ENCODE measurements at regions not wholly inside any gene's neighbourhood (a gene's known extent, or its start where the extent isn't known, plus 50 kb on each side); places are given as distances from the start of the nearest gene placed in this dataset.

GRCh38 chr1:114292835-114293234 is 139.2 kb upstream of the SYT6 start:
- no peaks in the 10 kb centered on the region for H3K4me1 Mint-ChIP-seq (ENCODE audit: low read depth)
- H3K27ac Mint-ChIP-seq, result no peak overlapping the region
- H3K9me3 Mint-ChIP-seq (ENCODE audit: low read depth), result no peaks in the 10 kb centered on the region
- no peak overlapping the region for H3K4me3 Mint-ChIP-seq
- no peaks in the 10 kb centered on the region for H3K27me3 Mint-ChIP-seq
- H3K36me3 Mint-ChIP-seq, result no peaks in the 10 kb centered on the region

- Mint-ChIP-seq H3K27me3 (no peaks in the 10 kb centered on the region), H3K4me3 (no peak overlapping the region), H3K4me1 (ENCODE audit: low read depth) (no peaks in the 10 kb centered on the region), H3K27ac (no peak overlapping the region), H3K36me3 (no peaks in the 10 kb centered on the region), H3K9me3 (ENCODE audit: low read depth) (no peaks in the 10 kb centered on the region)
These were observed 138.5 kb upstream of the SYT6 start for GRCh38 chr1:114292194-114292593.

GRCh38 chr1:114290776-114291175 is 137.1 kb upstream of the SYT6 start:
- Mint-ChIP-seq H3K4me3 (no peak overlapping the region), H3K27me3 (no peaks in the 10 kb centered on the region), H3K27ac (no peak overlapping the region), H3K4me1 (ENCODE audit: low read depth) (no peaks in the 10 kb centered on the region), H3K36me3 (no peaks in the 10 kb centered on the region), H3K9me3 (ENCODE audit: low read depth) (no peaks in the 10 kb centered on the region)

GRCh38 chr1:114290341-114290740 is 136.7 kb upstream of the SYT6 start:
- Mint-ChIP-seq H3K4me1 (ENCODE audit: low read depth) (no peaks in the 10 kb centered on the region), H3K4me3 (no peak overlapping the region), H3K27me3 (no peaks in the 10 kb centered on the region)

GRCh38 chr1:114289824-114290223 is 136.2 kb upstream of the SYT6 start:
- H3K27ac Mint-ChIP-seq, result no peak overlapping the region

More at GRCh38 chr1:114290341-114290740, 136.7 kb upstream of the SYT6 start:
- Mint-ChIP-seq H3K36me3 (no peaks in the 10 kb centered on the region), H3K9me3 (ENCODE audit: low read depth) (no peaks in the 10 kb centered on the region), H3K27ac (no peak overlapping the region)

GRCh38 chr1:114289306-114289705 is 135.6 kb upstream of the SYT6 start:
- Mint-ChIP-seq H3K27me3 (no peaks in the 10 kb centered on the region), H3K27ac (no peak overlapping the region), H3K9me3 (ENCODE audit: low read depth) (no peaks in the 10 kb centered on the region), H3K4me1 (ENCODE audit: low read depth) (no peaks in the 10 kb centered on the region), H3K4me3 (no peak overlapping the region), H3K36me3 (no peaks in the 10 kb centered on the region)

More at GRCh38 chr1:114289824-114290223, 136.2 kb upstream of the SYT6 start:
- Mint-ChIP-seq H3K9me3 (ENCODE audit: low read depth) (no peaks in the 10 kb centered on the region), H3K36me3 (no peaks in the 10 kb centered on the region), H3K4me3 (no peak overlapping the region), H3K4me1 (ENCODE audit: low read depth) (no peaks in the 10 kb centered on the region), H3K27me3 (no peaks in the 10 kb centered on the region)

GRCh38 chr1:114286960-114287359 is 133.3 kb upstream of the SYT6 start:
- Mint-ChIP-seq H3K4me3 (no peak overlapping the region), H3K36me3 (no peaks in the 10 kb centered on the region), H3K27ac (no peak overlapping the region), H3K9me3 (ENCODE audit: low read depth) (no peaks in the 10 kb centered on the region), H3K4me1 (ENCODE audit: low read depth) (peaks cover 2% of the 10 kb centered on the region), H3K27me3 (no peaks in the 10 kb centered on the region)

- no peak overlapping the region for H3K4me3 Mint-ChIP-seq
- no peaks in the 10 kb centered on the region for H3K27me3 Mint-ChIP-seq
- H3K4me1 Mint-ChIP-seq (ENCODE audit: low read depth), result peaks cover 2% of the 10 kb centered on the region
- H3K36me3 Mint-ChIP-seq, result no peaks in the 10 kb centered on the region
- no peaks in the 10 kb centered on the region for H3K9me3 Mint-ChIP-seq (ENCODE audit: low read depth)
- no peak overlapping the region for H3K27ac Mint-ChIP-seq
These were observed 132.5 kb upstream of the SYT6 start for GRCh38 chr1:114286179-114286578.

- H3K9me3 Mint-ChIP-seq (ENCODE audit: low read depth), result no peaks in the 10 kb centered on the region
- H3K4me1 Mint-ChIP-seq (ENCODE audit: low read depth), result peaks cover 2% of the 10 kb centered on the region
- no peaks in the 10 kb centered on the region for H3K36me3 Mint-ChIP-seq
- no peak overlapping the region for H3K4me3 Mint-ChIP-seq
- H3K27ac Mint-ChIP-seq, result no peak overlapping the region
- H3K27me3 Mint-ChIP-seq, result no peaks in the 10 kb centered on the region
These were observed 129.2 kb upstream of the SYT6 start for GRCh38 chr1:114282751-114283403.

- Mint-ChIP-seq H3K4me3 (no peak overlapping the region), H3K27ac (no peak overlapping the region), H3K9me3 (ENCODE audit: low read depth) (no peaks in the 10 kb centered on the region), H3K27me3 (peaks cover 4% of the 10 kb centered on the region), H3K4me1 (ENCODE audit: low read depth) (peaks cover 2% of the 10 kb centered on the region), H3K36me3 (peaks cover 3% of the 10 kb centered on the region)
These were observed 125.2 kb upstream of the SYT6 start for GRCh38 chr1:114278911-114279310.

- Mint-ChIP-seq H3K27ac (no peak overlapping the region), H3K4me3 (no peak overlapping the region)
These were observed 124.8 kb upstream of the SYT6 start for GRCh38 chr1:114278430-114278829.

GRCh38 chr1:114274621-114275317 is 121.1 kb upstream of the SYT6 start:
- Mint-ChIP-seq H3K36me3 (peaks cover 3% of the 10 kb centered on the region), H3K27ac (no peak overlapping the region), H3K9me3 (ENCODE audit: low read depth) (no peaks in the 10 kb centered on the region), H3K4me3 (no peak overlapping the region), H3K4me1 (ENCODE audit: low read depth) (no peaks in the 10 kb centered on the region), H3K27me3 (peaks cover 4% of the 10 kb centered on the region)

More at GRCh38 chr1:114278430-114278829, 124.8 kb upstream of the SYT6 start:
- H3K4me1 Mint-ChIP-seq (ENCODE audit: low read depth), result peaks cover 2% of the 10 kb centered on the region
- peaks cover 3% of the 10 kb centered on the region for H3K36me3 Mint-ChIP-seq
- H3K27me3 Mint-ChIP-seq, result peaks cover 4% of the 10 kb centered on the region
- H3K9me3 Mint-ChIP-seq (ENCODE audit: low read depth), result no peaks in the 10 kb centered on the region

- no peak overlapping the region for H3K27ac Mint-ChIP-seq
- H3K9me3 Mint-ChIP-seq (ENCODE audit: low read depth), result no peaks in the 10 kb centered on the region
- H3K4me1 Mint-ChIP-seq (ENCODE audit: low read depth), result no peaks in the 10 kb centered on the region
- peaks cover 3% of the 10 kb centered on the region for H3K36me3 Mint-ChIP-seq
- peaks cover 4% of the 10 kb centered on the region for H3K27me3 Mint-ChIP-seq
- no peak overlapping the region for H3K4me3 Mint-ChIP-seq
These were observed 118.9 kb upstream of the SYT6 start for GRCh38 chr1:114272593-114272992.

GRCh38 chr1:114270718-114271117 is 117.0 kb upstream of the SYT6 start:
- no peak overlapping the region for H3K27ac Mint-ChIP-seq
- H3K4me3 Mint-ChIP-seq, result no peak overlapping the region
- H3K36me3 Mint-ChIP-seq, result peaks cover 7% of the 10 kb centered on the region
- peaks cover 7% of the 10 kb centered on the region for H3K27me3 Mint-ChIP-seq
- H3K4me1 Mint-ChIP-seq (ENCODE audit: low read depth), result no peaks in the 10 kb centered on the region
- H3K9me3 Mint-ChIP-seq (ENCODE audit: low read depth), result no peaks in the 10 kb centered on the region

GRCh38 chr1:114270282-114270681 is 116.6 kb upstream of the SYT6 start:
- H3K27me3 Mint-ChIP-seq, result peaks cover 6% of the 10 kb centered on the region
- H3K4me3 Mint-ChIP-seq, result no peak overlapping the region
- no peak overlapping the region for H3K27ac Mint-ChIP-seq
- H3K9me3 Mint-ChIP-seq (ENCODE audit: low read depth), result no peaks in the 10 kb centered on the region
- H3K4me1 Mint-ChIP-seq (ENCODE audit: low read depth), result no peaks in the 10 kb centered on the region
- peaks cover 7% of the 10 kb centered on the region for H3K36me3 Mint-ChIP-seq

GRCh38 chr1:114269539-114269938 is 115.9 kb upstream of the SYT6 start:
- Mint-ChIP-seq H3K9me3 (ENCODE audit: low read depth) (no peaks in the 10 kb centered on the region), H3K27ac (no peak overlapping the region), H3K27me3 (peaks cover 7% of the 10 kb centered on the region)

More at GRCh38 chr1:114269539-114269938, 115.9 kb upstream of the SYT6 start:
- H3K36me3 Mint-ChIP-seq, result peaks cover 7% of the 10 kb centered on the region
- no peak overlapping the region for H3K4me3 Mint-ChIP-seq
- no peaks in the 10 kb centered on the region for H3K4me1 Mint-ChIP-seq (ENCODE audit: low read depth)

Measured in activated naive CD8-positive, alpha-beta T cell (primary cell).